H7 (cell line): ENCODE measurements at regions not wholly inside any gene's neighbourhood (a gene's known extent, or its start where the extent isn't known, plus 50 kb on each side); places are given as distances from the start of the nearest gene placed in this dataset.
"Not testable (repeated sequence)": the region's sequence is repeated elsewhere in the genome, so short reads cannot be mapped to it uniquely, and the experiment has no call there.

Source experiments
- DNase-seq: peaks from one replicate; pipeline ENCODE4 v3.0.0; 2012
- H3K27me3 ChIP-seq: 2 replicates; pipeline ENCODE4 v1.6.0; 2011; ENCODE audit warnings: mild to moderate bottlenecking, low read length; ENCODE audit not compliant: control insufficient read depth, insufficient read depth
- H3K36me3 ChIP-seq: replicated peaks from 2 replicates; pipeline ENCODE4 v1.5.1; 2011; ENCODE audit warnings: low read length; ENCODE audit not compliant: control insufficient read depth, insufficient read depth
- H3K4me3 ChIP-seq: 2 replicates; pipeline ENCODE4 v1.5.1; 2011; ENCODE audit warnings: low read depth, mild to moderate bottlenecking, control low read depth, low read length, moderate library complexity; ENCODE audit not compliant: insufficient read depth

DNA sequence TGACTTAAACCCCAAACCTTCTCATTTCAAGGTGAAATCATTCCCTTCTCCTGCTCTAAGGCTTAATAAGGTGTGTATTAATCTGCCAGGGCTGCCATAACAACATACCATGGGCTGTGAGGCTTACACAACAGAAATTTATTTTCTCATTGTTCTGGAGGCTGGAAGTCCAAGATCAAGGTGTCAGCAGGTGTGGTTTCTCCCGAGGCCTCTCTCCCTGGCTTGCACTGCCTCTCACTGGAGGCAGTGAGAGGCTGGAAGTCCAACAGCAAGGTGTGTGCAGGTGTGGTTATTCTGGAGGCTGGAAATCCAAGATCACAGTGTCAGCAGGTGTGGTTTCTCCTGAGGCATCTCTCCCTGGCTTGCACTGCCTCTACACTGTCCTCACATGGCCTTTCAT lies 280.3 kb upstream of the TUT7 start:
- no peak overlapping the region for H3K4me3 ChIP-seq
- no peaks in the 10 kb centered on the region for H3K36me3 ChIP-seq
- DNase-seq = no peak
- no peaks in the 10 kb centered on the region for H3K27me3 ChIP-seq

DNA sequence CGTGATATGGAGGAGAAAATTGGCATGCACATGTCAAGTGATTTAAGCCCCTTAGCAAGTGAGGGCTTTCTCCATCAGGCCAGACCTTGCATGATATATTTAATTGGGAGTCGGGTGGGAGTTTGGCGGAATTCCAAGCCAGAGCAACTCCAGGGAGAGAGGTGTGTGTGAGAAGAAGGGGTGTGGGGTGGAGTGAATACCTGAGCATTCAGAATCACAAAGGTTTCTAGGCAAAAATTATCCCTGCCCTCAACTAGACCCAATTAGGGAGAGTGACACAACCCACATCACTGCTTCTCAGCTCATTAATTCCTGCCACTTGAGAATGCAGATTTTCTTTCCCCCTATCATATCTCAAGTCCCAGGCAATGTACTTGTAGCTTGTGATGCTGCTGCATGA lies 279.7 kb upstream of the TUT7 start:
- Histone ChIP-seq H3K4me3 (no peak overlapping the region), H3K27me3 (no peaks in the 10 kb centered on the region), H3K36me3 (no peaks in the 10 kb centered on the region)
- no peak for DNase-seq

DNA sequence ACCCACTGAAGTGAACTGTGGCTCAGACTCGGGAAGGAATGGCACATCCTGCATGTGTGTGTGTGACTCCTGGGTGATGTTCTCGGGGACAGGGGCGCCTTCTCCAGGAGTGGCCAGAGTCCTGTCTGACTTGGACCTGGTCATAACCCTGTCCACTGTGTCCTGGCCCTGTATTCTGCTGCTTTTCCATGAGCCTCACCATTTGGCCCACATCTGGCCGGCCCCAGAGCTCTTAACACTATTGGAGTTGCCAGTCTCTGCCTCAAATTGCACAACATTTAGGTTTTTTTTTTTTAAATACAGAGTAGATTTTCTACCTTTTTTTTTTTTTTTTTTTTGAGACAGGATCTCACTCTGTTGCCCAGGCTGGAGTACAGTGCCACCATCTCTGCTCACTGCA lies 278.3 kb upstream of the TUT7 start:
- H3K4me3 ChIP-seq = no peak overlapping the region
- no peaks in the 10 kb centered on the region for H3K27me3 ChIP-seq
- no peak for DNase-seq
- H3K36me3 ChIP-seq = no peaks in the 10 kb centered on the region

DNA sequence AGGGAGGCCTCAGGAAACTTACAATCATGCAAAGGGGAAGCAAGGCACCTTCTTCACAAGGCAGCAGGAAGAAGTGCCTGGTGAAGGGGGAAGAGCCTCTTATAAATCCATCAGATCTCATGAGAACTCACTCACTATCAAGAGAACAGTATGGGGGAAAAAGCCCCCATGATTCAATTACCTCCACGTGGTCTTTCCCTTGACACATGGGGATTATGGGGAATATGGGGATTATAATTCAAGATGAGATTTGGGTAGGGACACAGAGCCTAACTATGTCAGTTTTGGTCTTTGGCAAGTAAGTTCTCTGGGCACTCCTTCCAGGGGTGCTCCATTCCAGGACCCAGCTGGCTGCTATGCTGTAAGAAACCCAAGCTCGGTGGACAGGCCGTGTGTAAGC lies 275.3 kb upstream of the TUT7 start:
- H3K36me3 ChIP-seq = no peaks in the 10 kb centered on the region
- H3K27me3 ChIP-seq = no peaks in the 10 kb centered on the region
- no peak overlapping the region for H3K4me3 ChIP-seq
- no peak for DNase-seq

DNA sequence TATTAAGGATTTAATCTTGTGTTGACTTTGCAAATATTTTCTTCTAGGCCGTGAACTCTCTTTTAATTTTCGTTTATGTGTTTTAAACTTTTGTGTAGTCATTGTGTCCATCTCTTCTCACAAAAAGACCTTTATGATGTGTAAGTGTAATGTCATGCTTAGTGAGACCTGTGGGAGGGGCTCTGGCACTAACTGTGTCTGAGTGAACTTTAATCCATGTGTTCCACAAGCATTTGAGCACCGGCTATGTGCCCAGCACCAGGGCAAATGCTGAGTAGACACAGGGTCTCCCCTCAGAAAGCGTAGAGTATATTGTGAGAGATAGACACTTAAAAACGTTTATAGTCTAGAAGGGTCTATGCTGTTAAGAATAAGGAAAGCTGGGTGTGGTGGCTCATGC lies 272.6 kb upstream of the TUT7 start:
- Histone ChIP-seq H3K36me3 (no peaks in the 10 kb centered on the region), H3K27me3 (no peaks in the 10 kb centered on the region), H3K4me3 (no peak overlapping the region)
- no peak for DNase-seq

DNA sequence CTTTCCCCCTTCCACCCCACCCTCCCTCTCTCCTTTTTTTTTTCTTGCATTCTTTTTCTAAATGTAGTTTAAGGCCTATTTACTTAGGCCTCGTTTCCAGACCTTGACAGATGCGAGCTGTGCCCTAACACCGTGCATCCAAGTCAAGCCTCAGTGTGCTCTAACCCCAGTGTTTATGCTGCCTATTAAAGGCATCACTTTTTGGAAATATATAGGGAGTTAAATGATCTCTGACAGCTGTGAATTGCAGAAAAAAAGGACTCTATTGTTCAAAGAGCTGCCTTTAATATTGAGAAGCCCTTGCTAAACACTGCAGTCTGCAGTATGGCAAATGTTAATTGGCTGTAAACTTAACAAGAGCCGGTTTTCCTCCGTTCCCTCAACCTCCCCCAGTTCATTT lies 270.4 kb upstream of the TUT7 start:
- Histone ChIP-seq H3K4me3 (no peak overlapping the region), H3K27me3 (no peaks in the 10 kb centered on the region), H3K36me3 (no peaks in the 10 kb centered on the region)
- no peak for DNase-seq

DNA sequence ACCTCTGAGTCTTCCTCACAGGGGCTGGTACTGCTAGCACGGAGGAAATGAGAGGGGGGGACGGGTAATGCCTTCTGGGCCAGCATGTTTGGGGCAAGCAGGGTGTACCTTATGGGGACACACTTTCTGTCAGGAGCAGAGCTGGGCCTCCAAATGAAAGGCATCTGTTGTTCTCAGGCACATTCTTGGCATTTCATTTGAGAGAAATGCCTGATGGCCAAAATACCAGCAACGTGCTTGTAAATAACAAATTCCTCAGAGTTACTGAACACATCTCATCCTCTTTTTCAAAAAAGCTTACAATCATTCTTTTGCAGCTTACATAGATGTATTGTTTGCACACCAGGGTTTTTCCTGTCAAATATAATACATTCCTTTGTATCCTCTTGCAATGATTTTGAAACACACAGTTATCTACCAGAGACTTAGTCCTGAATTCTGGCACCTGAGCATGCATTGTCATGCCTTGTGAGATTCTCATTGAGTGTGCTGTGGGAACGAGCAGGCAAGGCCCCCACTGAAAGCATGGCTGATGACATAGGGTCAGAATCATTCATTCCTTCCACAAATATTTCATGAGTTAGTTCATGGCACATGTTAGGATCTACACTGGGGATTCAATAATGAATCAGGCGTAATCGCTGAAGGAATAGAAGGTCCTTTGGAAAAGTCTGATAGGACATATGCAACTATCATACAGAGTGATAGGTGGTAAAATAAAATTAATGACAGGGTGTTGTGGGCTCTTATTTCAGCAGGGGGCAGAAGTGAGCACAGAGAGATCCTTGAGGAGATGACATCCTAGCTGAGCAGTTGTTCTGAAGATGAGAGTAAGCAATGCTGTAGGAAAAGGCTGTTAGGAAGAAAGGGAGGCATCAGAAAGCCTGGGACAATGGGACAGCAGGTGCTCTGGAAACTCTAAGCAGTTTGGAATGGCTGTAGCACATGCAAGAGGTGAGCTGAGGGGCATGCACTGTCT lies 260.9 kb upstream of the TUT7 start:
- H3K36me3 ChIP-seq = no peaks in the 10 kb centered on the region
- no peaks in the 10 kb centered on the region for H3K27me3 ChIP-seq
- peak; percentile 46 for DNase-seq
- H3K4me3 ChIP-seq = no peak overlapping the region

DNA sequence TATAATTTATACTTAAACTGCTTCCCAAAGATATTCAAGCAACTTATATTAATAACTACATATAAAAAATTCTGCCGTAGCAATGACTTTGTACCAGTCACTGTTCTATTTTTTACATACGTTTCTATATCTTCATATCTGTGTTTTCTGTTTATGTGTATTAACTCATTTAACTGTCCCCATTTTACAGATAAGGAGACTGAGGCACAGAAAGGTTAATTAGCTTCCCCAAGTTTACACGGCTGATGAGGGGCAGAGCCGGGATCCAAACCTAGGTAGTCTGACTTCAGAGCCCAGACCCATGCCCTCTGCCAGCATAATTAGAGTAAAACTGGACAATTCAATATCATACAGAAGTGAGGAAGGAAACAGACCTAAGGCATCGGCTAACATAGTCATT lies 259.7 kb upstream of the TUT7 start:
- H3K36me3 ChIP-seq = no peaks in the 10 kb centered on the region
- DNase-seq = no peak
- H3K4me3 ChIP-seq = no peak overlapping the region
- H3K27me3 ChIP-seq = no peaks in the 10 kb centered on the region

DNA sequence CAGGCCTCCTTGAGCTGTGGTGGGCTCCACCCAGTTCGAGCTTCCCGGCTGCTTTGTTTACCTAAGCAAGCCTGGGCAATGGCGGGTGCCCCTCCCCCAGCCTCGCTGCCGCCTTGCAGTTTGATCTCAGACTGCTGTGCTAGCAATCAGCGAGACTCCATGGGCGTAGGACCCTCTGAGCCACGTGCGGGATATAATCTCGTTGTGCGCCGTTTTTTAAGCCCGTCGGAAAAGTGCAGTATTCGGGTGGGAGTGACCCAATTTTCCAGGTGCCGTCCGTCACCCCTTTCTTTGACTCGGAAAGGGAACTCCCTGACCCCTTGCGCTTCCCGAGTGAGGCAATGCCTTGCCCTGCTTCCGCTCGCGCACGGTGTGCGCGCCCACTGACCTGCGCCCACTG lies 257.3 kb upstream of the TUT7 start:
- not testable (repeated sequence) for H3K27me3 ChIP-seq, DNase-seq, H3K36me3 ChIP-seq
- peak overlapping the region; percentile 22 for H3K4me3 ChIP-seq

DNA sequence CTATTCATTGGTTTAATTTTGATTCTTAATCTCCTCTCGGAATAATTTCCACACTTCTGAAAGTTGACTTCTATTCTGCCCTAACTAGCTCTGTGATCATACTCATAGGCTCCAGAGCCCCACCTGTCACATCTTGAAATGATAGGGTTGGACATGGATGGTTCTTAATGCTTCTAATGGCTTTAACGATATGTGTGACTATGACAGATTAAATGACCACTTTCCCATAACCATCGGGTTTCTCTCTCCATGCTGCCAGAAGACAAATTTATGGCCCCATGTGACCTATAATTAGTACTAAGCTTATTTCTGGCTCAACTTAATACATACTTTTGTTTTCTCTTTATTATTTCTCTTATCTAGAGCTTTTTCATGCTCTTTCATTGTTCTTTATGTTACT lies 251.1 kb upstream of the TUT7 start:
- Histone ChIP-seq H3K36me3 (no peaks in the 10 kb centered on the region), H3K4me3 (no peak overlapping the region)

DNA sequence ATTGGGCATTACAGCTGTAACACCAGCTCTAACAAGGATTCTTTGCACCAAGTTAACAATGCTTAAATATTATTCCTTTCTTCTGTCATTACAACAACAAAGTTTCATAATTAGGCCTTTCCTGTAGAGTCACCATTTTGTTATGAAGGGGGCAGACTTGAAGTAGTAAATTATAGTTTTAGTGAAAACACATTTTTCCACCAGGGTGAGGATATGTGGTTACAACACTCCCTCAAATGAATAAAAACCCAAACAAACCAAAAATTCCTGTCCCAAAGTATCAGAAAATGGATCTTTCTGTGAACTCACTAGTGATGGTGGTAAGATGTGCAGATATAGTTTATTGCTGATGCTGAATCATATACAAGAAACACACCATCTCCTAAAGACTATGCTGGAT lies 250.5 kb upstream of the TUT7 start:
- Histone ChIP-seq H3K27me3 (peaks cover 4% of the 10 kb centered on the region; the same call in 1 of the 2 replicates), H3K36me3 (no peaks in the 10 kb centered on the region), H3K4me3 (no peak overlapping the region)
- no peak for DNase-seq

More for the DNA sequence above, 251.1 kb upstream of the TUT7 start:
- H3K27me3 ChIP-seq = peaks cover 4% of the 10 kb centered on the region; the same call in 1 of the 2 replicates
- no peak for DNase-seq

DNA sequence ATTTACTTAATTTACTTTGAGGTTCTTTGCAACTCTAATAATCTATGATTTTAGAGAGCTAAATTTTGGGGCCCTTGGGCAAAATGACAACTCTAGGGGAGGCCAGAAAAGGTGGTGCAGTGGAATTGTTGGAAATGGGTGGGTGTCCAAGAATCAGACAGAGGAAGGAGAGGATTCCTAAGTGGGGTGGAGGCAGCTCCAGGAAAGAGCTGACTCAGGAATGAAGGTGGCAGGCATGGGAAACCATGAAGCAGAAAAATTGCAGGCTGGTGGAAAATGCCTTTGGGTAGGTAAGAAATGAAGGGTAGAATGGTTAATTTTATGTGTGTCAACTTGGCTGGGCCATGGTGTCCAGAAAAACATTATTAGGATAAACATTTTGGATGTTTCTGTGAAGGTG lies 248.5 kb upstream of the TUT7 start:
- Histone ChIP-seq H3K36me3 (no peaks in the 10 kb centered on the region), H3K4me3 (no peak overlapping the region), H3K27me3 (peaks cover 4% of the 10 kb centered on the region; the same call in 1 of the 2 replicates)
- DNase-seq = no peak

DNA sequence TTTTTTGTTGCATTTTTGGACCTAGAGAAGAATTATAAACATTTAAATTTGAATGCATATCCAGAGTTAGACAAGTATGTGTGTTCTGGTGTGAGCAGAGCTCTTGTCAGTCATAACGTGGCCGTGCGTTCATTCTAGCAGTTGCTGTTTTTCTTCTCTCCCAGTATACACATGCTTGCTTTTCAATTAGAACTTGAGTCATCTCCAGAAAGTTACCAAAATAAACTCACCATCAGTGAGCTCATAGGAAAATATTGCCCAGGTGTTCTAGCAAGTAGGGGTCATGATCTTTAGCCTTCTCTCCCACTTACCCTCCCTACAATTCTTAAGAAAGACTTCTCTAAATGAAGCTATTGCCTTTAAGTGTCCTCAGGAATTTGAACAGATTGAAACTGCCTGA lies 247.5 kb upstream of the TUT7 start:
- Histone ChIP-seq H3K27me3 (peaks cover 4% of the 10 kb centered on the region; the same call in 1 of the 2 replicates), H3K36me3 (no peaks in the 10 kb centered on the region), H3K4me3 (no peak overlapping the region)
- DNase-seq = no peak

DNA sequence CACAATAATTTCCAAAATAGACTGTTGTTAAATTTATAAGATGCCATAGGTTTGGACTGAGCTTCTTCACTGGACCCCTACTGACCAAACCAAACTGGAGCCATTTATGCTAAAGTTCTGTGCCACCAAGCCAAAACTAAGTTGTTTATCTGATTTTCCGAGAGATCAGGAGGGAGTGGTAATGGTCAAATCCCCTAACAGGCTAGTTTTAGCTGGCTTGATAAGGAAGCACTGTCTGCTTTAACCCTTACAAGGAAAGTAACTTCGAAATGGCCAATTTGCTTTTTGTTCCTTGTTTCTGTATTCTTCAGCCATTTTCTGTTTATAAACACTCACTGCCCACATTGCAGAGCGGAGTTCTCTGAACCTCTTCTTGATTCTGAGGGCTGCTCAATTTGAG lies 246.8 kb upstream of the TUT7 start:
- Histone ChIP-seq H3K4me3 (no peak overlapping the region), H3K27me3 (peaks cover 4% of the 10 kb centered on the region; the same call in 1 of the 2 replicates)

DNA sequence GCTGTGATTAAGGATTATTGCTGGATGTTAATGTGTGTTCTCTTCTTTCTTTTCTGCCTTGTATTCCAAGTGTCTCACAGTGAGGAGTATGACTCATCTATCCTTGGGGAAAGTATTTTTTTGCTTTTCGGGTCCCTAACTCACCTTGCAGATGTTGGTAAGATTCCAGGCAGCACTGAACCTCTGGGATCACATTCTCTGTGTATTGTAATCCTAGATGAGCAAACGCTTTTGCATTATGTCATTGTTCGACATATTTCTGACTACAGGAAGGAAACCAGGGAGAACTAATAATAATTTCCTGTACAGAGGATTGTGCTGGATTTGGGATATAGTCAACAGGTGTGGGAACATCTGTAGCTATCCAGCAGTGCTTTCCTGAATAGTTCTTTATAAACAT lies 246.1 kb upstream of the TUT7 start:
- no peaks in the 10 kb centered on the region for H3K36me3 ChIP-seq
- H3K4me3 ChIP-seq = no peak overlapping the region
- no peak for DNase-seq
- peaks cover 4% of the 10 kb centered on the region; the same call in 1 of the 2 replicates for H3K27me3 ChIP-seq

More for the DNA sequence above, 246.8 kb upstream of the TUT7 start:
- no peaks in the 10 kb centered on the region for H3K36me3 ChIP-seq
- DNase-seq = no peak
